H1 (cell line): ENCODE measurements at regions not wholly inside any gene's neighbourhood (a gene's known extent, or its start where the extent isn't known, plus 50 kb on each side); places are given as distances from the start of the nearest gene placed in this dataset.

Experiments
- CTCF ChIA-PET: fragments of 300-600 bp; sonication (Branson Sonifier 250); formaldehyde crosslinking; loops from one replicate; lab custom pipeline; 2021; ENCODE audit not compliant: partially characterized antibody; lab: Charles Lee
- POLR2A ChIA-PET: fragments of 300-600 bp; sonication (Branson Sonifier 250); formaldehyde crosslinking; loops from one replicate; lab custom pipeline; 2021; ENCODE audit warnings: inconsistent platforms; ENCODE audit not compliant: partially characterized antibody; lab: Charles Lee
- DNase-seq, 2 experiments: peaks; one replicate each; pipeline versions ENCODE4 v3.0.0 to v3.0.0-alpha.2; 2010 to 2022; ENCODE audit warnings: low spot score in 2 of 2, low read depth in 1 of 2, mixed read lengths in 1 of 2
- FAIRE-seq: peaks from 2 replicates; lab custom pipeline; 2011; peaks lifted over from hg19 to GRCh38; lab: Jason Lieb, UNC
- H2AFZ ChIP-seq: 2 replicates; pipeline ENCODE4 v1.8.1; 2012; ENCODE audit warnings: low read length, inconsistent platforms
- H2AK5ac ChIP-seq: 2 replicates; pipeline ENCODE4 v1.6.1; 2013; ENCODE audit warnings: low read depth, low read length
- H2BK120ac ChIP-seq: replicated peaks from 2 replicates; pipeline ENCODE3; 2013; ENCODE audit warnings: low read depth, low read length, inconsistent platforms
- H2BK12ac ChIP-seq: 2 replicates; pipeline ENCODE4 v1.6.1; 2013; ENCODE audit warnings: low read depth, low read length
- H2BK15ac ChIP-seq: 2 replicates; pipeline ENCODE4 v1.6.1; 2013; ENCODE audit warnings: low read length
- H2BK20ac ChIP-seq: 2 replicates; pipeline ENCODE4 v1.6.1; 2013; ENCODE audit warnings: low read length
- H2BK5ac ChIP-seq: 2 replicates; pipeline ENCODE4 v1.6.1; 2013; ENCODE audit warnings: low read depth, low read length
- H3K14ac ChIP-seq: 2 replicates; pipeline ENCODE4 v1.6.1; 2013; ENCODE audit warnings: inconsistent platforms; ENCODE audit not compliant: insufficient read length
- H3K18ac ChIP-seq: 2 replicates; pipeline ENCODE4 v1.6.1; 2013; ENCODE audit warnings: low read length; ENCODE audit errors: extremely low read depth
- H3K23ac ChIP-seq: 2 replicates; pipeline ENCODE4 v1.6.1; 2013; ENCODE audit warnings: inconsistent platforms; ENCODE audit not compliant: insufficient read length
- H3K23me2 ChIP-seq: 2 replicates; pipeline ENCODE4 v1.6.1; 2013; ENCODE audit warnings: low read depth, low read length
- H3K27ac ChIP-seq: 2 replicates; pipeline ENCODE4 v1.6.1; 2011; ENCODE audit warnings: low read depth, low read length, inconsistent platforms
- H3K27me3 ChIP-seq, 4 experiments: replicated peaks in 1 of 4; 1 replicate in 1 of 4; 2 replicates in 3 of 4; pipeline versions ENCODE4 v1.6.1 to v1.8.1; 2011 to 2013; ENCODE audit warnings: low read length in 3 of 4, mild to moderate bottlenecking in 3 of 4, inconsistent platforms in 2 of 4, mixed read lengths in 2 of 4, moderate library complexity in 1 of 4; ENCODE audit not compliant: control insufficient read depth in 3 of 4, insufficient read depth in 3 of 4; ENCODE audit errors: extremely low read depth in 1 of 4
- H3K36me3 ChIP-seq, 4 experiments: 2 replicates each; pipeline versions ENCODE4 v1.6.1 to v1.8.1; 2011 to 2013; ENCODE audit warnings: mild to moderate bottlenecking in 4 of 4, low read length in 3 of 4, moderate library complexity in 2 of 4, control low read depth in 1 of 4, inconsistent platforms in 1 of 4; ENCODE audit not compliant: insufficient read depth in 4 of 4, control insufficient read depth in 2 of 4
- H3K4ac ChIP-seq: replicated peaks from 2 replicates; pipeline ENCODE3; 2013; ENCODE audit warnings: low read length, low read depth, mixed read lengths, inconsistent platforms; ENCODE audit not compliant: insufficient read length
- H3K4me1 ChIP-seq, 4 experiments: replicated peaks in 1 of 4; 1 replicate in 1 of 4; 2 replicates in 3 of 4; pipeline versions ENCODE4 v1.6.1 to v1.8.1; 2011 to 2013; ENCODE audit warnings: low read length in 3 of 4, inconsistent platforms in 2 of 4, mixed read lengths in 1 of 4; ENCODE audit not compliant: insufficient read depth in 4 of 4, control insufficient read depth in 3 of 4
- H3K4me2 ChIP-seq, 2 experiments: 2 replicates each; pipeline versions ENCODE4 v1.6.1 to v1.8.1; 2011 to 2013; ENCODE audit warnings: low read depth in 2 of 2, low read length in 2 of 2, control low read depth in 1 of 2, inconsistent platforms in 1 of 2, mild to moderate bottlenecking in 1 of 2; ENCODE audit not compliant: insufficient read depth in 1 of 2
- H3K4me3 ChIP-seq, 4 experiments: fragments of 200-600, 300-600 bp in 1 of 4; sonication (generic), shearing (Covaris generic), sonication (Bioruptor Twin) in 1 of 4; 2 replicates each; pipeline versions ENCODE4 v1.5.1 to v1.8.1; 2011 to 2016; ENCODE audit warnings: low read length in 4 of 4, low read depth in 3 of 4, control low read depth in 2 of 4, inconsistent platforms in 2 of 4, mild to moderate bottlenecking in 2 of 4, mixed read lengths in 1 of 4, moderate library complexity in 1 of 4; ENCODE audit not compliant: insufficient read depth in 2 of 4; ENCODE audit errors: extremely low read depth in 1 of 4
- H3K56ac ChIP-seq: replicated peaks from 2 replicates; pipeline ENCODE3; 2013; ENCODE audit warnings: low read depth, mild to moderate bottlenecking, mixed read lengths, low read length, inconsistent platforms; ENCODE audit not compliant: insufficient read length
- H3K79me1 ChIP-seq: 2 replicates; pipeline ENCODE4 v1.6.1; 2013; ENCODE audit warnings: low read depth, low read length, control low read depth
- H3K79me2 ChIP-seq, 2 experiments: 2 replicates each; pipeline versions ENCODE4 v1.6.1 to v1.8.1; 2012 to 2013; ENCODE audit warnings: low read length in 2 of 2, mild to moderate bottlenecking in 2 of 2, inconsistent platforms in 1 of 2; ENCODE audit not compliant: insufficient read depth in 2 of 2, control insufficient read depth in 1 of 2
- H3K9ac ChIP-seq, 4 experiments: replicated peaks in 1 of 4; 1 replicate in 1 of 4; 2 replicates in 3 of 4; pipeline versions ENCODE4 v1.6.1 to v1.8.1; 2011 to 2013; ENCODE audit warnings: low read depth in 3 of 4, low read length in 3 of 4, control low read depth in 2 of 4, mild to moderate bottlenecking in 2 of 4, moderate library complexity in 2 of 4, inconsistent platforms in 1 of 4; ENCODE audit errors: extremely low read depth in 1 of 4
- H3K9me3 ChIP-seq, 2 experiments: 2 replicates each; pipeline versions ENCODE4 v1.6.1 to v1.8.1; 2012 to 2013; ENCODE audit warnings: mild to moderate bottlenecking in 2 of 2, moderate library complexity in 2 of 2, control low read depth in 1 of 2, inconsistent platforms in 1 of 2, low read depth in 1 of 2, low read length in 1 of 2, mixed read lengths in 1 of 2; ENCODE audit not compliant: insufficient read depth in 2 of 2
- H4K20me1 ChIP-seq, 2 experiments: replicated peaks in 1 of 2; 2 replicates each; pipeline versions ENCODE3 to v1.8.1; 2011 to 2013; ENCODE audit warnings: inconsistent platforms in 2 of 2, low read length in 2 of 2, mild to moderate bottlenecking in 1 of 2; ENCODE audit not compliant: insufficient read depth in 2 of 2, control insufficient read depth in 1 of 2
- H4K5ac ChIP-seq: 2 replicates; pipeline ENCODE4 v1.6.1; 2013; ENCODE audit warnings: low read length, low read depth, mixed read lengths, inconsistent platforms; ENCODE audit not compliant: insufficient read length
- H4K8ac ChIP-seq: 2 replicates; pipeline ENCODE4 v1.8.0; 2013; ENCODE audit warnings: mild to moderate bottlenecking, moderate library complexity, low read length, inconsistent platforms; ENCODE audit not compliant: insufficient read depth; ENCODE audit errors: extremely low read depth
- H4K91ac ChIP-seq: replicated peaks from 2 replicates; pipeline ENCODE3; 2013; ENCODE audit warnings: low read length, mixed read lengths, inconsistent platforms; ENCODE audit not compliant: insufficient read length
- ATF3 ChIP-seq: IDR thresholded peaks from 2 replicates; pipeline ENCODE4 v1.6.1; 2011; ENCODE audit warnings: low read depth, mild to moderate bottlenecking, low read length; ENCODE audit not compliant: insufficient read depth
- BCL11A ChIP-seq, 2 experiments: IDR thresholded peaks; one replicate each; pipeline ENCODE4 v1.6.1; 2011; ENCODE audit warnings: low read depth in 2 of 2, low read length in 2 of 2, mild to moderate bottlenecking in 2 of 2
- CBX5 ChIP-seq: fragments of 300-800, 300-1000 bp; sonication (generic); IDR thresholded peaks from 2 replicates; pipeline ENCODE4 v1.7.1; 2016; ENCODE audit warnings: antibody characterized with exemption, low read length, low read depth
- FOSL1 ChIP-seq: IDR thresholded peaks from 2 replicates; pipeline ENCODE4 v1.6.1; 2011; ENCODE audit warnings: mild to moderate bottlenecking, low read depth, low read length, moderate library complexity; ENCODE audit not compliant: insufficient read depth
- HDAC6 ChIP-seq: IDR thresholded peaks from one replicate; pipeline ENCODE4 v1.7.1; 2012; ENCODE audit warnings: low read depth, mild to moderate bottlenecking, inconsistent platforms, low read length, moderate library complexity
- JUN ChIP-seq: IDR thresholded peaks from 2 replicates; pipeline ENCODE4 v1.6.1; 2011; ENCODE audit warnings: low read depth, mild to moderate bottlenecking, improper control_type of control experiment, low read length
- KDM4A ChIP-seq: IDR thresholded peaks from one replicate; pipeline ENCODE4 v1.7.1; 2012; ENCODE audit warnings: low read depth, mild to moderate bottlenecking, moderate library complexity, low read length, inconsistent platforms; ENCODE audit not compliant: severe bottlenecking
- RBBP5 ChIP-seq: IDR thresholded peaks from 2 replicates; pipeline ENCODE4 v1.7.1; 2012; ENCODE audit warnings: low read depth, mild to moderate bottlenecking, inconsistent platforms, low read length, moderate library complexity, borderline replicate concordance
- RNF2 ChIP-seq: fragments of 200-900, 300-1000 bp; sonication (generic); IDR thresholded peaks from 2 replicates; pipeline ENCODE4 v1.7.1; 2016; ENCODE audit warnings: borderline replicate concordance, low read depth, mild to moderate bottlenecking, antibody characterized with exemption, low read length; ENCODE audit not compliant: poor library complexity, severe bottlenecking; ENCODE audit errors: missing control alignments
- SAP30 ChIP-seq: fragments of 300-600 bp; sonication (generic); IDR thresholded peaks from 2 replicates; pipeline ENCODE4 v1.7.1; 2012; ENCODE audit warnings: low read length, moderate library complexity, mild to moderate bottlenecking, inconsistent platforms; ENCODE audit not compliant: insufficient read depth, insufficient replicate concordance
- SP2 ChIP-seq: IDR thresholded peaks from 2 replicates; pipeline ENCODE4 v1.6.1; 2012; ENCODE audit warnings: mild to moderate bottlenecking, low read length, inconsistent platforms
- TEAD4 ChIP-seq: IDR thresholded peaks from 2 replicates; pipeline ENCODE4 v1.6.1; 2012; ENCODE audit warnings: low read depth, low read length, inconsistent platforms, mixed read lengths
- ZNF274 ChIP-seq: IDR thresholded peaks from 2 replicates; pipeline ENCODE4 v1.7.0; 2012; ENCODE audit warnings: low read length, borderline replicate concordance; ENCODE audit errors: extremely low read depth
- WGBS, 2 experiments: shearing (Covaris generic) in 1 of 2; methylation state at CpG; one replicate each; pipeline versions ENCODE4 v1.1.6 to v1.1.7; 2013 to 2015; ENCODE audit warnings: low lambda C conversion rate in 2 of 2, mixed read lengths in 2 of 2, inconsistent platforms in 1 of 2, low coverage in 1 of 2, missing lambda C conversion rate in 1 of 2; ENCODE audit not compliant: insufficient replicate concordance in 2 of 2, insufficient coverage in 1 of 2, insufficient read length in 1 of 2; ENCODE audit errors: extremely low coverage in 1 of 2, missing lambda C conversion rate in 1 of 2; 5-methylcytosine and 5-hydroxymethylcytosine counted together

- H3K9me3 ChIP-seq: no peaks in the 10 kb centered on the region
- H3K56ac ChIP-seq: no peak overlapping the region
- no peak overlapping the region for H3K27ac ChIP-seq
- POLR2A ChIA-PET: no interaction called here
- no peaks in the 10 kb centered on the region for H3K4me1 ChIP-seq
- H3K18ac ChIP-seq: no peak overlapping the region
- FAIRE-seq: no peak
- no peak overlapping the region for H3K14ac ChIP-seq
- no peaks in the 10 kb centered on the region for H3K23me2 ChIP-seq
- H4K8ac ChIP-seq: no peak overlapping the region
- CTCF ChIA-PET: interaction anchor here (0.9 kb wide), 1 partner anchor 20 kb away, joined by 3 read pairs; no protein-coding TSS in a partner anchor
- no peaks in the 10 kb centered on the region for H4K20me1 ChIP-seq
- H3K79me2 ChIP-seq: no peaks in the 10 kb centered on the region
- no peak overlapping the region for H4K5ac ChIP-seq
- no peak overlapping the region for H3K4me2 ChIP-seq
- no peak overlapping the region for H3K4ac ChIP-seq
- no peak overlapping the region for H2BK120ac ChIP-seq
- no peak overlapping the region for H3K9ac ChIP-seq
- no peak overlapping the region for H2BK12ac ChIP-seq
- H2BK15ac ChIP-seq: no peak overlapping the region
- H3K23ac ChIP-seq: no peak overlapping the region
- no peak overlapping the region for H2AK5ac ChIP-seq
- no peaks in the 10 kb centered on the region for H3K27me3 ChIP-seq
- H2AFZ ChIP-seq: no peak overlapping the region
- no peak overlapping the region for H2BK5ac ChIP-seq
- no peaks in the 10 kb centered on the region for H3K36me3 ChIP-seq
- no peak overlapping the region for H4K91ac ChIP-seq
- no peak for DNase-seq
- WGBS, 2 experiments: 92% methylated on average over 3 of the region's 3 CpGs; no CpG with 5 or more reads in 1 of the 2 experiments
- no peak overlapping the region for H3K4me3 ChIP-seq
- no peaks in the 10 kb centered on the region for H3K79me1 ChIP-seq
- no peak overlapping the region for H2BK20ac ChIP-seq
- no peak for TF ChIP-seq RNF2
- TF ChIP-seq BCL11A (IDR thresholded peaks at IDR 0.05; ENCODE audit: low read depth in 2 of 2, low read length in 2 of 2): no peak
- TF ChIP-seq HDAC6: no peak
- no peak for TF ChIP-seq JUN
- no peak for TF ChIP-seq TEAD4
- TF ChIP-seq CBX5: no peak
- no peak for TF ChIP-seq ZNF274
- TF ChIP-seq SAP30: no peak
- no peak for TF ChIP-seq ATF3
- no peak for TF ChIP-seq FOSL1
- TF ChIP-seq SP2: no peak
- no peak for TF ChIP-seq KDM4A
- no peak for TF ChIP-seq RBBP5
These were observed 799.0 kb downstream of the DCDC2C start for GRCh38 chr2:4502230-4502843.
